ENCODE measurements at regions not wholly inside any gene's neighbourhood (a gene's known extent, or its start where the extent isn't known, plus 50 kb on each side); places are given as distances from the start of the nearest gene placed in this dataset.

DNA sequence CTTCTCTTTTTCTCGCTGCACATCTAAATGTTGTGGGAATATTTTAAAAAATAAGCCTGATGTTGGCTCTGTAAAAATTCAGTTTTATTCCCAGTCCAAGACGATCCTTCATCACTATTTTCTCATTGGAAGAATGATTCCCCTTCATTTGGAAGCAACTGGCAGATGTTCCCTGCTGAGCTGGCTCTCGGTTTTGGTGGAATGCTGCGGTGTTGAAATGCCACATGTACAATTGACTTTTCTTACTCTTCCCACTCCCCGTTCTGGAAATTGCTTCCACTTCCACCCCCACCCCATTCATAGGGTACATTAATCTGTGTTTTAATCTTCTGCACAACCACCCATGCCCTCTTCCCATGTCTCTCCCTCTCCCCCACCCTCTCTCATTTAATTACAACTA, 496.3 kb upstream of the MAP3K7 start (continued):
- TF ChIP-seq, protein P1, sequence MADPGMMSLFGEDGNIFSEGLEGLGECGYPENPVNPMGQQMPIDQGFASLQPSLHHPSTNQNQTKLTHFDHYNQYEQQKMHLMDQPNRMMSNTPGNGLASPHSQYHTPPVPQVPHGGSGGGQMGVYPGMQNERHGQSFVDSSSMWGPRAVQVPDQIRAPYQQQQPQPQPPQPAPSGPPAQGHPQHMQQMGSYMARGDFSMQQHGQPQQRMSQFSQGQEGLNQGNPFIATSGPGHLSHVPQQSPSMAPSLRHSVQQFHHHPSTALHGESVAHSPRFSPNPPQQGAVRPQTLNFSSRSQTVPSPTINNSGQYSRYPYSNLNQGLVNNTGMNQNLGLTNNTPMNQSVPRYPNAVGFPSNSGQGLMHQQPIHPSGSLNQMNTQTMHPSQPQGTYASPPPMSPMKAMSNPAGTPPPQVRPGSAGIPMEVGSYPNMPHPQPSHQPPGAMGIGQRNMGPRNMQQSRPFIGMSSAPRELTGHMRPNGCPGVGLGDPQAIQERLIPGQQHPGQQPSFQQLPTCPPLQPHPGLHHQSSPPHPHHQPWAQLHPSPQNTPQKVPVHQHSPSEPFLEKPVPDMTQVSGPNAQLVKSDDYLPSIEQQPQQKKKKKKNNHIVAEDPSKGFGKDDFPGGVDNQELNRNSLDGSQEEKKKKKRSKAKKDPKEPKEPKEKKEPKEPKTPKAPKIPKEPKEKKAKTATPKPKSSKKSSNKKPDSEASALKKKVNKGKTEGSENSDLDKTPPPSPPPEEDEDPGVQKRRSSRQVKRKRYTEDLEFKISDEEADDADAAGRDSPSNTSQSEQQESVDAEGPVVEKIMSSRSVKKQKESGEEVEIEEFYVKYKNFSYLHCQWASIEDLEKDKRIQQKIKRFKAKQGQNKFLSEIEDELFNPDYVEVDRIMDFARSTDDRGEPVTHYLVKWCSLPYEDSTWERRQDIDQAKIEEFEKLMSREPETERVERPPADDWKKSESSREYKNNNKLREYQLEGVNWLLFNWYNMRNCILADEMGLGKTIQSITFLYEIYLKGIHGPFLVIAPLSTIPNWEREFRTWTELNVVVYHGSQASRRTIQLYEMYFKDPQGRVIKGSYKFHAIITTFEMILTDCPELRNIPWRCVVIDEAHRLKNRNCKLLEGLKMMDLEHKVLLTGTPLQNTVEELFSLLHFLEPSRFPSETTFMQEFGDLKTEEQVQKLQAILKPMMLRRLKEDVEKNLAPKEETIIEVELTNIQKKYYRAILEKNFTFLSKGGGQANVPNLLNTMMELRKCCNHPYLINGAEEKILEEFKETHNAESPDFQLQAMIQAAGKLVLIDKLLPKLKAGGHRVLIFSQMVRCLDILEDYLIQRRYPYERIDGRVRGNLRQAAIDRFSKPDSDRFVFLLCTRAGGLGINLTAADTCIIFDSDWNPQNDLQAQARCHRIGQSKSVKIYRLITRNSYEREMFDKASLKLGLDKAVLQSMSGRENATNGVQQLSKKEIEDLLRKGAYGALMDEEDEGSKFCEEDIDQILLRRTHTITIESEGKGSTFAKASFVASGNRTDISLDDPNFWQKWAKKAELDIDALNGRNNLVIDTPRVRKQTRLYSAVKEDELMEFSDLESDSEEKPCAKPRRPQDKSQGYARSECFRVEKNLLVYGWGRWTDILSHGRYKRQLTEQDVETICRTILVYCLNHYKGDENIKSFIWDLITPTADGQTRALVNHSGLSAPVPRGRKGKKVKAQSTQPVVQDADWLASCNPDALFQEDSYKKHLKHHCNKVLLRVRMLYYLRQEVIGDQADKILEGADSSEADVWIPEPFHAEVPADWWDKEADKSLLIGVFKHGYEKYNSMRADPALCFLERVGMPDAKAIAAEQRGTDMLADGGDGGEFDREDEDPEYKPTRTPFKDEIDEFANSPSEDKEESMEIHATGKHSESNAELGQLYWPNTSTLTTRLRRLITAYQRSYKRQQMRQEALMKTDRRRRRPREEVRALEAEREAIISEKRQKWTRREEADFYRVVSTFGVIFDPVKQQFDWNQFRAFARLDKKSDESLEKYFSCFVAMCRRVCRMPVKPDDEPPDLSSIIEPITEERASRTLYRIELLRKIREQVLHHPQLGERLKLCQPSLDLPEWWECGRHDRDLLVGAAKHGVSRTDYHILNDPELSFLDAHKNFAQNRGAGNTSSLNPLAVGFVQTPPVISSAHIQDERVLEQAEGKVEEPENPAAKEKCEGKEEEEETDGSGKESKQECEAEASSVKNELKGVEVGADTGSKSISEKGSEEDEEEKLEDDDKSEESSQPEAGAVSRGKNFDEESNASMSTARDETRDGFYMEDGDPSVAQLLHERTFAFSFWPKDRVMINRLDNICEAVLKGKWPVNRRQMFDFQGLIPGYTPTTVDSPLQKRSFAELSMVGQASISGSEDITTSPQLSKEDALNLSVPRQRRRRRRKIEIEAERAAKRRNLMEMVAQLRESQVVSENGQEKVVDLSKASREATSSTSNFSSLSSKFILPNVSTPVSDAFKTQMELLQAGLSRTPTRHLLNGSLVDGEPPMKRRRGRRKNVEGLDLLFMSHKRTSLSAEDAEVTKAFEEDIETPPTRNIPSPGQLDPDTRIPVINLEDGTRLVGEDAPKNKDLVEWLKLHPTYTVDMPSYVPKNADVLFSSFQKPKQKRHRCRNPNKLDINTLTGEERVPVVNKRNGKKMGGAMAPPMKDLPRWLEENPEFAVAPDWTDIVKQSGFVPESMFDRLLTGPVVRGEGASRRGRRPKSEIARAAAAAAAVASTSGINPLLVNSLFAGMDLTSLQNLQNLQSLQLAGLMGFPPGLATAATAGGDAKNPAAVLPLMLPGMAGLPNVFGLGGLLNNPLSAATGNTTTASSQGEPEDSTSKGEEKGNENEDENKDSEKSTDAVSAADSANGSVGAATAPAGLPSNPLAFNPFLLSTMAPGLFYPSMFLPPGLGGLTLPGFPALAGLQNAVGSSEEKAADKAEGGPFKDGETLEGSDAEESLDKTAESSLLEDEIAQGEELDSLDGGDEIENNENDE (IDR thresholded peaks at IDR 0.05; ENCODE audit: insufficient replicate concordance, low read length), result no peak
- TF ChIP-seq KDM5A (IDR thresholded peaks at IDR 0.05; ENCODE audit: low read length) (no peak), TBP (IDR thresholded peaks at IDR 0.05; ENCODE audit: low read depth, low read length) (no peak), FOSL1 (IDR thresholded peaks at IDR 0.05; ENCODE audit: insufficient read depth, low read depth, low read length) (no peak), BCL11A (IDR thresholded peaks at IDR 0.05; ENCODE audit: low read depth in 2 of 2, low read length in 2 of 2) (no peak), ZNF274 (IDR thresholded peaks at IDR 0.05; ENCODE audit: borderline replicate concordance, extremely low read depth, low read length) (no peak)

Measured in H1 (cell line).